ENCODE measurements at regions not wholly inside any gene's neighbourhood (a gene's known extent, or its start where the extent isn't known, plus 50 kb on each side); places are given as distances from the start of the nearest gene placed in this dataset.

- no peak for TF ChIP-seq CTCF (IDR thresholded peaks at IDR 0.05 in 2 of 3, conservative IDR thresholded peaks at IDR 0.05 in 1 of 3; ENCODE audit: insufficient read depth in 2 of 3, low read depth in 1 of 3, low read length in 3 of 3)
- TF ChIP-seq, protein P1, sequence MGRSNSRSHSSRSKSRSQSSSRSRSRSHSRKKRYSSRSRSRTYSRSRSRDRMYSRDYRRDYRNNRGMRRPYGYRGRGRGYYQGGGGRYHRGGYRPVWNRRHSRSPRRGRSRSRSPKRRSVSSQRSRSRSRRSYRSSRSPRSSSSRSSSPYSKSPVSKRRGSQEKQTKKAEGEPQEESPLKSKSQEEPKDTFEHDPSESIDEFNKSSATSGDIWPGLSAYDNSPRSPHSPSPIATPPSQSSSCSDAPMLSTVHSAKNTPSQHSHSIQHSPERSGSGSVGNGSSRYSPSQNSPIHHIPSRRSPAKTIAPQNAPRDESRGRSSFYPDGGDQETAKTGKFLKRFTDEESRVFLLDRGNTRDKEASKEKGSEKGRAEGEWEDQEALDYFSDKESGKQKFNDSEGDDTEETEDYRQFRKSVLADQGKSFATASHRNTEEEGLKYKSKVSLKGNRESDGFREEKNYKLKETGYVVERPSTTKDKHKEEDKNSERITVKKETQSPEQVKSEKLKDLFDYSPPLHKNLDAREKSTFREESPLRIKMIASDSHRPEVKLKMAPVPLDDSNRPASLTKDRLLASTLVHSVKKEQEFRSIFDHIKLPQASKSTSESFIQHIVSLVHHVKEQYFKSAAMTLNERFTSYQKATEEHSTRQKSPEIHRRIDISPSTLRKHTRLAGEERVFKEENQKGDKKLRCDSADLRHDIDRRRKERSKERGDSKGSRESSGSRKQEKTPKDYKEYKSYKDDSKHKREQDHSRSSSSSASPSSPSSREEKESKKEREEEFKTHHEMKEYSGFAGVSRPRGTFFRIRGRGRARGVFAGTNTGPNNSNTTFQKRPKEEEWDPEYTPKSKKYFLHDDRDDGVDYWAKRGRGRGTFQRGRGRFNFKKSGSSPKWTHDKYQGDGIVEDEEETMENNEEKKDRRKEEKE (IDR thresholded peaks at IDR 0.05; ENCODE audit: borderline replicate concordance in 1 of 2, control insufficient read depth in 1 of 2, low read depth in 2 of 2, low read length in 1 of 2) = no peak
- no peak for TF ChIP-seq CEBPB (tag; IDR thresholded peaks at IDR 0.05)
- TF ChIP-seq TBL1XR1 (IDR thresholded peaks at IDR 0.05; ENCODE audit: low read length in 2 of 2) = no peak
- TF ChIP-seq, protein P2, sequence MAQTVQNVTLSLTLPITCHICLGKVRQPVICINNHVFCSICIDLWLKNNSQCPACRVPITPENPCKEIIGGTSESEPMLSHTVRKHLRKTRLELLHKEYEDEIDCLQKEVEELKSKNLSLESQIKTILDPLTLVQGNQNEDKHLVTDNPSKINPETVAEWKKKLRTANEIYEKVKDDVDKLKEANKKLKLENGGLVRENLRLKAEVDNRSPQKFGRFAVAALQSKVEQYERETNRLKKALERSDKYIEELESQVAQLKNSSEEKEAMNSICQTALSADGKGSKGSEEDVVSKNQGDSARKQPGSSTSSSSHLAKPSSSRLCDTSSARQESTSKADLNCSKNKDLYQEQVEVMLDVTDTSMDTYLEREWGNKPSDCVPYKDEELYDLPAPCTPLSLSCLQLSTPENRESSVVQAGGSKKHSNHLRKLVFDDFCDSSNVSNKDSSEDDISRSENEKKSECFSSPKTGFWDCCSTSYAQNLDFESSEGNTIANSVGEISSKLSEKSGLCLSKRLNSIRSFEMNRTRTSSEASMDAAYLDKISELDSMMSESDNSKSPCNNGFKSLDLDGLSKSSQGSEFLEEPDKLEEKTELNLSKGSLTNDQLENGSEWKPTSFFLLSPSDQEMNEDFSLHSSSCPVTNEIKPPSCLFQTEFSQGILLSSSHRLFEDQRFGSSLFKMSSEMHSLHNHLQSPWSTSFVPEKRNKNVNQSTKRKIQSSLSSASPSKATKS (CRISPR knock-in tag; IDR thresholded peaks at IDR 0.05) = no peak
- TF ChIP-seq ZNF449 (CRISPR knock-in tag; IDR thresholded peaks at IDR 0.05) = no peak
- no peak for TF ChIP-seq BRCA1 (IDR thresholded peaks at IDR 0.05)
- no peak for TF ChIP-seq BRCA1 (CRISPR knock-in tag; IDR thresholded peaks at IDR 0.05)
- no peak for TF ChIP-seq CTBP1 (IDR thresholded peaks at IDR 0.05; ENCODE audit: borderline replicate concordance)
- TF ChIP-seq TSHZ1 (CRISPR knock-in tag; IDR thresholded peaks at IDR 0.05) = no peak
- no peak for TF ChIP-seq CBFA2T3 (IDR thresholded peaks at IDR 0.05)
- TF ChIP-seq HLTF (IDR thresholded peaks at IDR 0.05) = no peak
- no peak for TF ChIP-seq ZKSCAN1 (IDR thresholded peaks at IDR 0.05; ENCODE audit: low read depth, low read length)
- no peak for TF ChIP-seq KDM5B (IDR thresholded peaks at IDR 0.05; ENCODE audit: insufficient replicate concordance, low read depth, low read length)
These were observed 155.0 kb upstream of the ERCC6L2 start for GRCh38 chr9:95720496-95720895.

Measured in K562 (cell line).